HEK293 (cell line): ENCODE measurements at regions not wholly inside any gene's neighbourhood (a gene's known extent, or its start where the extent isn't known, plus 50 kb on each side); places are given as distances from the start of the nearest gene placed in this dataset.

Source experiments
- MEIS1 ChIP-seq: sonication (generic); formaldehyde crosslinking; IDR thresholded peaks from 2 replicates; pipeline ENCODE4 v1.8.1; 2022; ENCODE audit warnings: missing genetic modification reagents, mild to moderate bottlenecking, borderline replicate concordance
- ZNF670 ChIP-seq: fragments of 450-650 bp; formaldehyde crosslinking; IDR thresholded peaks from 2 replicates; pipeline ENCODE4 v1.5.1; 2016; ENCODE audit warnings: missing biosample characterization, missing genetic modification characterization, low read depth

DNA sequence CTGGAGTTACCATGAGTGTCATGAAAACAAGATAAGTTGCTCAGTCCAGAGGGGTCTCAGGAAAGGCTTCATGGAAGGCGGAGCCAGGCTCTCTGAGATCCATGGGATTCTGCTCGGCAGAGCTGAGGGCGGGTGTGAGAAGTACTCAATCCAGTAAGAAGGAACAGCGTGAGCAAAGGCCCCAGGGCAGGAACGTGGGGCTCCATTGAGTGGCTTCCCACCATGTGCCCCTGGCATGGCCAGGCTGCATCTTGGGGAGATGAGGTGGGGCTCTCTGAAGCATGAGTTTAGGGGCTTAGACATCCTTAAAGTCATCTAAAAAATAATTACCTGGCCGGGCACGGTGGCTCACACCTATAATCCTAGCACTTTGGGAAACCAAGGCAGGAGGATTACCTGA lies 58.0 kb downstream of the ARL6IP4 start:
- no peak for TF ChIP-seq ZNF670 (tag by site-specific recombination)
- TF ChIP-seq MEIS1 (CRISPR knock-in tag): no peak
